ENCODE measurements at regions not wholly inside any gene's neighbourhood (a gene's known extent, or its start where the extent isn't known, plus 50 kb on each side); places are given as distances from the start of the nearest gene placed in this dataset.

DNA sequence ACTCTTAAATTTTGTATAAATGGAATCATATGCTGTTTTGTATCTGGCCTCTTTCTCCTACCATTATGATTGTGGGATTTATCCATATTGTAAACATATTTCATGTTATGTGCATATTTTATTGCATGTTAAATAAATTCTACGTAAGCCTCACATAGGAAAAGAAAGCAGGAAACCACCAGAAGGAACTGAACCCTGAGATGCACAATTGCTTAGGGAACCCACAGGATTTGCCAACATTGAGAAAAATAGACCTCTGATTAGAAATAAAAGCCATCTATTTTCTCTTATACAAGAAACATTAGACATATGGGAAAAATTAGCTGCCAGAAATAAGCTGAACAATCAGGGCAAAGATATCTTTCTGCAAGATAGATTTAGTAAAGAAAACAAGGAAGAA, 111.2 kb upstream of the CARMIL1 start:
- no peak overlapping the region for H2AK5ac ChIP-seq (ENCODE audit: low read depth, low read length)
- no peak overlapping the region for H3K4me2 ChIP-seq (ENCODE audit: insufficient read depth in 1 of 2, low read depth in 2 of 2, low read length in 2 of 2)
- H2BK12ac ChIP-seq (ENCODE audit: low read depth, low read length), result no peak overlapping the region
- 78% methylated on average over 1 of the region's 1 CpG; no CpG with 5 or more reads in 1 of the 2 experiments for WGBS, 2 experiments (ENCODE audit: extremely low coverage in 1 of 2, insufficient coverage in 1 of 2, insufficient read length in 1 of 2, insufficient replicate concordance in 2 of 2, low coverage in 1 of 2, low lambda C conversion rate in 2 of 2, missing lambda C conversion rate in 1 of 2)
- no peak overlapping the region for H2AFZ ChIP-seq (ENCODE audit: low read length)
- H3K9ac ChIP-seq (replicated peaks in 1 of 4; ENCODE audit: extremely low read depth in 1 of 4, low read depth in 3 of 4, low read length in 3 of 4), result no peak overlapping the region
- H2BK20ac ChIP-seq (ENCODE audit: low read length), result no peak overlapping the region
- no peak overlapping the region for H4K5ac ChIP-seq (ENCODE audit: insufficient read length, low read depth, low read length)
- H3K79me2 ChIP-seq (ENCODE audit: control insufficient read depth in 1 of 2, insufficient read depth in 2 of 2, low read length in 2 of 2), result no peaks in the 10 kb centered on the region
- DNase-seq (ENCODE audit: low read depth in 1 of 2, low spot score in 2 of 2) (no peak), FAIRE-seq (no peak)
- no peak overlapping the region for H3K4me3 ChIP-seq (ENCODE audit: extremely low read depth in 1 of 4, insufficient read depth in 2 of 4, low read depth in 3 of 4, low read length in 4 of 4)
- H3K79me1 ChIP-seq (ENCODE audit: low read depth, low read length), result no peaks in the 10 kb centered on the region
- H3K36me3 ChIP-seq (ENCODE audit: control insufficient read depth in 2 of 4, insufficient read depth in 4 of 4, low read length in 3 of 4), result no peaks in the 10 kb centered on the region
- no peak overlapping the region for H3K18ac ChIP-seq (ENCODE audit: extremely low read depth, low read length)
- no peak overlapping the region for H2BK15ac ChIP-seq (ENCODE audit: low read length)
- no peak overlapping the region for H3K23ac ChIP-seq (ENCODE audit: insufficient read length)
- H4K8ac ChIP-seq (ENCODE audit: extremely low read depth, insufficient read depth, low read length), result no peak overlapping the region
- H3K27me3 ChIP-seq (replicated peaks in 1 of 4; ENCODE audit: control insufficient read depth in 3 of 4, extremely low read depth in 1 of 4, insufficient read depth in 3 of 4, low read length in 3 of 4), result no peaks in the 10 kb centered on the region
- H3K4me1 ChIP-seq (replicated peaks in 1 of 4; ENCODE audit: control insufficient read depth in 3 of 4, insufficient read depth in 4 of 4, low read length in 3 of 4), result no peaks in the 10 kb centered on the region
- H2BK120ac ChIP-seq (replicated peaks; ENCODE audit: low read depth, low read length), result no peak overlapping the region
- ChIA-PET CTCF (ENCODE audit: partially characterized antibody) (no interaction called here), POLR2A (ENCODE audit: partially characterized antibody) (no interaction called here)
- no peak overlapping the region for H3K27ac ChIP-seq (ENCODE audit: low read depth, low read length)
- H4K20me1 ChIP-seq (replicated peaks in 1 of 2; ENCODE audit: control insufficient read depth in 1 of 2, insufficient read depth in 2 of 2, low read length in 2 of 2), result no peaks in the 10 kb centered on the region
- H3K23me2 ChIP-seq (ENCODE audit: low read depth, low read length), result no peaks in the 10 kb centered on the region; the same call in 1 of the 2 replicates
- H3K56ac ChIP-seq (replicated peaks; ENCODE audit: insufficient read length, low read depth, low read length), result no peak overlapping the region
- no peaks in the 10 kb centered on the region for H3K9me3 ChIP-seq (ENCODE audit: insufficient read depth in 2 of 2, low read depth in 1 of 2, low read length in 1 of 2)
- no peak overlapping the region for H4K91ac ChIP-seq (replicated peaks; ENCODE audit: insufficient read length, low read length)
- H2BK5ac ChIP-seq (ENCODE audit: low read depth, low read length), result no peak overlapping the region
- no peak overlapping the region for H3K4ac ChIP-seq (replicated peaks; ENCODE audit: insufficient read length, low read depth, low read length)
- H3K14ac ChIP-seq (ENCODE audit: insufficient read length), result no peak overlapping the region
- no peak for TF ChIP-seq SIN3A (conservative IDR thresholded peaks at IDR 0.05 in 1 of 2, IDR thresholded peaks at IDR 0.05 in 1 of 2; ENCODE audit: low read depth in 1 of 2, low read length in 2 of 2)
- TF ChIP-seq TAF7 (optimal IDR thresholded peaks at IDR 0.05; ENCODE audit: borderline replicate concordance, low read depth, low read length), result no peak
- no peak for TF ChIP-seq JUND (IDR thresholded peaks at IDR 0.05; ENCODE audit: low read length)
- no peak for TF ChIP-seq TEAD4 (IDR thresholded peaks at IDR 0.05; ENCODE audit: low read depth, low read length)
- TF ChIP-seq POU5F1 (IDR thresholded peaks at IDR 0.05; ENCODE audit: low read depth, low read length), result no peak
- no peak for TF ChIP-seq TCF12 (IDR thresholded peaks at IDR 0.05; ENCODE audit: low read depth, low read length)
- TF ChIP-seq JUN (IDR thresholded peaks at IDR 0.05; ENCODE audit: low read depth, low read length), result no peak
- TF ChIP-seq RXRA (IDR thresholded peaks at IDR 0.05; ENCODE audit: insufficient read depth, low read depth, low read length), result no peak
- TF ChIP-seq, protein P1, sequence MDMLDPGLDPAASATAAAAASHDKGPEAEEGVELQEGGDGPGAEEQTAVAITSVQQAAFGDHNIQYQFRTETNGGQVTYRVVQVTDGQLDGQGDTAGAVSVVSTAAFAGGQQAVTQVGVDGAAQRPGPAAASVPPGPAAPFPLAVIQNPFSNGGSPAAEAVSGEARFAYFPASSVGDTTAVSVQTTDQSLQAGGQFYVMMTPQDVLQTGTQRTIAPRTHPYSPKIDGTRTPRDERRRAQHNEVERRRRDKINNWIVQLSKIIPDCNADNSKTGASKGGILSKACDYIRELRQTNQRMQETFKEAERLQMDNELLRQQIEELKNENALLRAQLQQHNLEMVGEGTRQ (IDR thresholded peaks at IDR 0.05; ENCODE audit: low read length), result no peak
- no peak for TF ChIP-seq MAFK (IDR thresholded peaks at IDR 0.05; ENCODE audit: low read depth, low read length)
- TF ChIP-seq RAD21 (IDR thresholded peaks at IDR 0.05 in 1 of 2, conservative IDR thresholded peaks at IDR 0.05 in 1 of 2; ENCODE audit: low read depth in 2 of 2, low read length in 2 of 2), result no peak
- no peak for TF ChIP-seq POLR2A (IDR thresholded peaks at IDR 0.05; ENCODE audit: control extremely low read depth in 1 of 2, low read depth in 2 of 2, low read length in 2 of 2)
- no peak for TF ChIP-seq EGR1 (IDR thresholded peaks at IDR 0.05; ENCODE audit: borderline replicate concordance, low read depth, low read length)
- TF ChIP-seq, protein P2, sequence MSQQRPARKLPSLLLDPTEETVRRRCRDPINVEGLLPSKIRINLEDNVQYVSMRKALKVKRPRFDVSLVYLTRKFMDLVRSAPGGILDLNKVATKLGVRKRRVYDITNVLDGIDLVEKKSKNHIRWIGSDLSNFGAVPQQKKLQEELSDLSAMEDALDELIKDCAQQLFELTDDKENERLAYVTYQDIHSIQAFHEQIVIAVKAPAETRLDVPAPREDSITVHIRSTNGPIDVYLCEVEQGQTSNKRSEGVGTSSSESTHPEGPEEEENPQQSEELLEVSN (IDR thresholded peaks at IDR 0.05), result no peak

All from H1 (cell line).